ENCODE measurements at regions not wholly inside any gene's neighbourhood (a gene's known extent, or its start where the extent isn't known, plus 50 kb on each side); places are given as distances from the start of the nearest gene placed in this dataset.

DNA sequence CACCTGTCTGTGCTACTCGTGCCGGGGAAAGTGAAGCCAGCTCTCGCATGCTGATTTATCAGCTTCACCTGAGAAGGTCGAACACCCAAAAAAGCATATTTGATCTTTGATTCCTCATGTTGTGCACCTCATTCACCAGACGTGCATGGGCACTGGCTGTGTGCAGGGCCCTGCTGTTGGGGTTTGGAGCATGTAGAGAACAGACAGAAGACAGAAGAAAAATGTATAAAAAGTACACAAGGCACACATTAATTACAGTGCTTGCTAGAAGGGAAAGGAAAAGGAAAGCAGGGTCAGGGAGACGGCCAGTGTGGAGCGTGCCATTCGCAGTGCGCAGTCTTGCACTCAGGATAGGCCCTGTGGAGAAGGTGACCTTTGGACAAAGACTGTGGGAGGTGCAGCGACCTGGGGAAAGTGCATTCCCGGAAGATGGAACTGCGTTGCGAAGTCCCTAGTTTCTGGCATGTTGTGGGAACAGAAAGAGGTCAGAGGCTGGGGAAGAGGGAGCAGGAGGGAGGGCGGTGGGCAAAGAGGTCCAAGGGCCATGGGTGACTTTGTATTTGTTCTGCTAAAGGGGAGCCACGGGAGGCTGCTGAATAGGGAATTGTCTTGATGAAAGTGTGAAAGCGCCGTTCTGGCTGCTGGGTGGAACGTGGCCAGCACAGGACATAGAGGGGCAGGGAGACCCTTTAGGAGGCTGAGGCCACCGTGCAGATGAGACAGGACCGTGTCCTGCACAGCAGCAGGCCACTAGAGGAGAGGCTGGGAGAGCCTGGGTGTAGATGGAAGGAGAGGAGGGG, 232.8 kb downstream of the GLRX3 start:
- TF ChIP-seq, protein P1, sequence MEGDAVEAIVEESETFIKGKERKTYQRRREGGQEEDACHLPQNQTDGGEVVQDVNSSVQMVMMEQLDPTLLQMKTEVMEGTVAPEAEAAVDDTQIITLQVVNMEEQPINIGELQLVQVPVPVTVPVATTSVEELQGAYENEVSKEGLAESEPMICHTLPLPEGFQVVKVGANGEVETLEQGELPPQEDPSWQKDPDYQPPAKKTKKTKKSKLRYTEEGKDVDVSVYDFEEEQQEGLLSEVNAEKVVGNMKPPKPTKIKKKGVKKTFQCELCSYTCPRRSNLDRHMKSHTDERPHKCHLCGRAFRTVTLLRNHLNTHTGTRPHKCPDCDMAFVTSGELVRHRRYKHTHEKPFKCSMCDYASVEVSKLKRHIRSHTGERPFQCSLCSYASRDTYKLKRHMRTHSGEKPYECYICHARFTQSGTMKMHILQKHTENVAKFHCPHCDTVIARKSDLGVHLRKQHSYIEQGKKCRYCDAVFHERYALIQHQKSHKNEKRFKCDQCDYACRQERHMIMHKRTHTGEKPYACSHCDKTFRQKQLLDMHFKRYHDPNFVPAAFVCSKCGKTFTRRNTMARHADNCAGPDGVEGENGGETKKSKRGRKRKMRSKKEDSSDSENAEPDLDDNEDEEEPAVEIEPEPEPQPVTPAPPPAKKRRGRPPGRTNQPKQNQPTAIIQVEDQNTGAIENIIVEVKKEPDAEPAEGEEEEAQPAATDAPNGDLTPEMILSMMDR (conservative IDR thresholded peaks at IDR 0.05; ENCODE audit: low read depth in 2 of 2) = no peak
- TF ChIP-seq EZH2phosphoT487 (IDR thresholded peaks at IDR 0.05; ENCODE audit: unreplicated experiment) (no peak), EZH2 (IDR thresholded peaks at IDR 0.05; ENCODE audit: low read depth, unreplicated experiment) (no peak), ZNF331 (CRISPR knock-in tag; IDR thresholded peaks at IDR 0.05; ENCODE audit: low read depth) (no peak), POLR2AphosphoS5 (IDR thresholded peaks at IDR 0.05; ENCODE audit: low read depth) (no peak), CREB1 (CRISPR knock-in tag; IDR thresholded peaks at IDR 0.05; ENCODE audit: low read depth) (no peak), JUNB (IDR thresholded peaks at IDR 0.05; ENCODE audit: unreplicated experiment) (no peak)
- TF ChIP-seq, protein P2, sequence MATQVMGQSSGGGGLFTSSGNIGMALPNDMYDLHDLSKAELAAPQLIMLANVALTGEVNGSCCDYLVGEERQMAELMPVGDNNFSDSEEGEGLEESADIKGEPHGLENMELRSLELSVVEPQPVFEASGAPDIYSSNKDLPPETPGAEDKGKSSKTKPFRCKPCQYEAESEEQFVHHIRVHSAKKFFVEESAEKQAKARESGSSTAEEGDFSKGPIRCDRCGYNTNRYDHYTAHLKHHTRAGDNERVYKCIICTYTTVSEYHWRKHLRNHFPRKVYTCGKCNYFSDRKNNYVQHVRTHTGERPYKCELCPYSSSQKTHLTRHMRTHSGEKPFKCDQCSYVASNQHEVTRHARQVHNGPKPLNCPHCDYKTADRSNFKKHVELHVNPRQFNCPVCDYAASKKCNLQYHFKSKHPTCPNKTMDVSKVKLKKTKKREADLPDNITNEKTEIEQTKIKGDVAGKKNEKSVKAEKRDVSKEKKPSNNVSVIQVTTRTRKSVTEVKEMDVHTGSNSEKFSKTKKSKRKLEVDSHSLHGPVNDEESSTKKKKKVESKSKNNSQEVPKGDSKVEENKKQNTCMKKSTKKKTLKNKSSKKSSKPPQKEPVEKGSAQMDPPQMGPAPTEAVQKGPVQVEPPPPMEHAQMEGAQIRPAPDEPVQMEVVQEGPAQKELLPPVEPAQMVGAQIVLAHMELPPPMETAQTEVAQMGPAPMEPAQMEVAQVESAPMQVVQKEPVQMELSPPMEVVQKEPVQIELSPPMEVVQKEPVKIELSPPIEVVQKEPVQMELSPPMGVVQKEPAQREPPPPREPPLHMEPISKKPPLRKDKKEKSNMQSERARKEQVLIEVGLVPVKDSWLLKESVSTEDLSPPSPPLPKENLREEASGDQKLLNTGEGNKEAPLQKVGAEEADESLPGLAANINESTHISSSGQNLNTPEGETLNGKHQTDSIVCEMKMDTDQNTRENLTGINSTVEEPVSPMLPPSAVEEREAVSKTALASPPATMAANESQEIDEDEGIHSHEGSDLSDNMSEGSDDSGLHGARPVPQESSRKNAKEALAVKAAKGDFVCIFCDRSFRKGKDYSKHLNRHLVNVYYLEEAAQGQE (IDR thresholded peaks at IDR 0.05; ENCODE audit: unreplicated experiment) = no peak
- TF ChIP-seq, protein P3, sequence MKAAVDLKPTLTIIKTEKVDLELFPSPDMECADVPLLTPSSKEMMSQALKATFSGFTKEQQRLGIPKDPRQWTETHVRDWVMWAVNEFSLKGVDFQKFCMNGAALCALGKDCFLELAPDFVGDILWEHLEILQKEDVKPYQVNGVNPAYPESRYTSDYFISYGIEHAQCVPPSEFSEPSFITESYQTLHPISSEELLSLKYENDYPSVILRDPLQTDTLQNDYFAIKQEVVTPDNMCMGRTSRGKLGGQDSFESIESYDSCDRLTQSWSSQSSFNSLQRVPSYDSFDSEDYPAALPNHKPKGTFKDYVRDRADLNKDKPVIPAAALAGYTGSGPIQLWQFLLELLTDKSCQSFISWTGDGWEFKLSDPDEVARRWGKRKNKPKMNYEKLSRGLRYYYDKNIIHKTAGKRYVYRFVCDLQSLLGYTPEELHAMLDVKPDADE (IDR thresholded peaks at IDR 0.05) = no peak

All from GM23338 (cell line).